K562 (cell line): ENCODE measurements at regions not wholly inside any gene's neighbourhood (a gene's known extent, or its start where the extent isn't known, plus 50 kb on each side); places are given as distances from the start of the nearest gene placed in this dataset.

ENCODE experiments used
- ATAC-seq: fragments of 200-7000 bp; cut with Tn5 transposase; 3 replicates; pipeline ENCODE4 v1.9.1; 2020; ENCODE audit warnings: moderate library complexity
- BruUV-seq: library from RNA; stranded (reverse); fragments of 400-500 nt; replicated peaks from 2 replicates; lab custom pipeline; 2021; lab: Mats Ljungman, UMichigan
- CTCF ChIA-PET: fragments of 300-600 bp; formaldehyde crosslinking; extraction: SDS; loops from one replicate; lab custom pipeline; 2021; ENCODE audit warnings: low intra/inter-chr PET ratio; lab: Yijun Ruan, JAX
- POLR2A ChIA-PET: fragments of 300-600, 350-650 bp; sonication (Branson Sonifier 250); formaldehyde crosslinking; extraction: SDS; loops from one replicate; lab custom pipeline; 2021; ENCODE audit warnings: antibody characterized with exemption, inconsistent platforms; lab: Yijun Ruan, JAX
- DNase-seq, 4 experiments: peaks; one replicate each; pipeline versions ENCODE4 v3.0.0 to v3.0.0-alpha.2; 2011 to 2018; ENCODE audit warnings: low spot score in 3 of 4, mixed read lengths in 3 of 4; ENCODE audit errors: extremely low read depth in 1 of 4
- FAIRE-seq: peaks from 2 replicates; lab custom pipeline; 2011; peaks lifted over from hg19 to GRCh38; lab: Jason Lieb, UNC
- H2AFZ ChIP-seq: 2 replicates; pipeline ENCODE4 v1.6.0; 2011; ENCODE audit warnings: low read depth, low read length, control low read depth, inconsistent platforms
- H3K27ac ChIP-seq: fragments of 200-600 bp; 3 replicates; pipeline ENCODE4 v1.8.0; 2011; ENCODE audit warnings: low read depth, mild to moderate bottlenecking, control low read depth, inconsistent platforms, low read length, moderate library complexity, mixed read lengths; ENCODE audit errors: extremely low read depth
- H3K27me3 ChIP-seq, 2 experiments: fragments of 300-600 bp in 1 of 2; 2 replicates in 1 of 2; 3 replicates in 1 of 2; pipeline versions ENCODE4 v1.6.0 to v1.8.0; 2011; ENCODE audit warnings: inconsistent platforms in 2 of 2, low read length in 2 of 2, mild to moderate bottlenecking in 1 of 2, mixed read lengths in 1 of 2, moderate library complexity in 1 of 2; ENCODE audit not compliant: control insufficient read depth in 2 of 2, insufficient read depth in 2 of 2
- H3K36me3 ChIP-seq: fragments of 300-600 bp; 3 replicates; pipeline ENCODE4 v1.8.0; 2011; ENCODE audit warnings: mild to moderate bottlenecking, low read length, inconsistent platforms; ENCODE audit not compliant: control insufficient read depth, insufficient read depth
- H3K4me1 ChIP-seq, 2 experiments: fragments of 200-600 bp in 1 of 2; replicated peaks in 1 of 2; 2 replicates in 1 of 2; 3 replicates in 1 of 2; pipeline versions ENCODE4 v1.5.1 to v1.8.0; 2011; ENCODE audit warnings: inconsistent platforms in 2 of 2, low read length in 2 of 2, mild to moderate bottlenecking in 1 of 2, mixed read lengths in 1 of 2, moderate library complexity in 1 of 2; ENCODE audit not compliant: control insufficient read depth in 2 of 2, insufficient read depth in 2 of 2
- H3K4me2 ChIP-seq: 2 replicates; pipeline ENCODE4 v1.6.1; 2011; ENCODE audit warnings: low read length, control low read depth, inconsistent platforms, mixed read lengths; ENCODE audit not compliant: insufficient read depth
- H3K4me3 ChIP-seq: fragments of 200-600 bp; sonication (generic), shearing (Covaris generic); 2 replicates; pipeline ENCODE4 v1.5.1; 2016; ENCODE audit warnings: control low read depth, inconsistent platforms
- H3K79me2 ChIP-seq: fragments of 200-600 bp; 3 replicates; pipeline ENCODE4 v1.8.0; 2011; ENCODE audit warnings: low read length, inconsistent platforms; ENCODE audit not compliant: control insufficient read depth, insufficient read depth
- H3K9ac ChIP-seq, 2 experiments: 2 replicates each; pipeline versions ENCODE4 v1.6.0 to v1.6.1; 2011; ENCODE audit warnings: low read depth in 2 of 2, low read length in 2 of 2, control low read depth in 1 of 2, inconsistent platforms in 1 of 2, mild to moderate bottlenecking in 1 of 2, mixed read lengths in 1 of 2; ENCODE audit not compliant: insufficient read depth in 1 of 2
- H3K9me1 ChIP-seq: one replicate; pipeline ENCODE4 v1.6.0; 2011; ENCODE audit warnings: inconsistent platforms, mild to moderate bottlenecking, low read length, moderate library complexity; ENCODE audit not compliant: control insufficient read depth, insufficient read depth
- H3K9me3 ChIP-seq: replicated peaks from 2 replicates; pipeline ENCODE4 v1.5.1; 2011; ENCODE audit warnings: low read depth, low read length, inconsistent platforms; ENCODE audit not compliant: control insufficient read depth, insufficient read depth
- H4K20me1 ChIP-seq: replicated peaks from 2 replicates; pipeline ENCODE4 v1.6.1; 2011; ENCODE audit warnings: low read length, inconsistent platforms, mixed read lengths; ENCODE audit not compliant: control insufficient read depth, insufficient read depth
- GABPB2 ChIP-seq: fragments of 250-450 bp; sonication (Bioruptor Pico); conservative IDR thresholded peaks from 2 replicates; pipeline ENCODE4 v1.5.1; 2021; ENCODE audit warnings: mild to moderate bottlenecking
- GATAD2A ChIP-seq: fragments of 450-650 bp; IDR thresholded peaks from 2 replicates; pipeline ENCODE4 v1.6.1; 2017
- MCM3 ChIP-seq: fragments of 450-650 bp; IDR thresholded peaks from 2 replicates; pipeline ENCODE4 v1.6.1; 2016
- OTX1 ChIP-seq: fragments of 450-650 bp; formaldehyde crosslinking; IDR thresholded peaks from 2 replicates; pipeline ENCODE4 v1.4.0; 2022; ENCODE audit warnings: mild to moderate bottlenecking
- PYGO2 ChIP-seq: fragments of 450-650 bp; IDR thresholded peaks from 2 replicates; pipeline ENCODE4 v1.6.1; 2016; ENCODE audit warnings: mild to moderate bottlenecking, missing genetic modification characterization, moderate library complexity, missing compliant biosample characterization
- RNF2 ChIP-seq: sonication (generic); IDR thresholded peaks from 2 replicates; pipeline ENCODE4 v1.6.1; 2016
- TCF7L2 ChIP-seq: fragments of 150-350 bp; IDR thresholded peaks from 2 replicates; pipeline ENCODE4 v1.6.1; 2016; ENCODE audit warnings: low read depth, mild to moderate bottlenecking, low read length, moderate library complexity
- THAP7 ChIP-seq: fragments of 250-450 bp; sonication (Bioruptor Pico); IDR thresholded peaks from 2 replicates; pipeline ENCODE4 v1.5.0; 2021
- YY1 ChIP-seq, 3 experiments: IDR thresholded peaks; 2 replicates each; pipeline ENCODE4 v1.6.1; 2011; ENCODE audit warnings: low read length in 2 of 3, mild to moderate bottlenecking in 2 of 3, moderate library complexity in 2 of 3, borderline replicate concordance in 1 of 3, control low read depth in 1 of 3, low read depth in 1 of 3; ENCODE audit not compliant: insufficient read depth in 3 of 3, insufficient replicate concordance in 2 of 3, control insufficient read depth in 1 of 3, insufficient read length in 1 of 3; ENCODE audit errors: extremely low read depth in 1 of 3
- ZC3H11A ChIP-seq: IDR thresholded peaks from 2 replicates; pipeline ENCODE4 v1.6.1; 2012; ENCODE audit warnings: low read depth, low read length, improper control_type of control experiment
- ZNF24 ChIP-seq: fragments of 450-650 bp; IDR thresholded peaks from 2 replicates; pipeline ENCODE4 v1.6.1; 2016
- ZNF347 ChIP-seq: fragments of 450-650 bp; formaldehyde crosslinking; IDR thresholded peaks from 2 replicates; pipeline ENCODE4 v1.4.0; 2020; ENCODE audit warnings: low read depth, mild to moderate bottlenecking, moderate library complexity
- ZNF395 ChIP-seq: fragments of 200-800 bp; sonication (Bioruptor generic); IDR thresholded peaks from 2 replicates; pipeline ENCODE4 v1.6.1; 2017; ENCODE audit warnings: missing genetic modification characterization, missing compliant biosample characterization
- ZNF408 ChIP-seq: fragments of 250-450 bp; sonication (Bioruptor Pico); IDR thresholded peaks from 2 replicates; pipeline ENCODE4 v1.4.0; 2020; ENCODE audit warnings: low read depth, mild to moderate bottlenecking, moderate library complexity
- WGBS: fragments of 100-300 bp; shearing (Covaris generic); methylation state at CpG from one replicate; pipeline ENCODE4 v1.1.6; 2016; ENCODE audit warnings: low coverage, mixed read lengths; ENCODE audit not compliant: insufficient coverage; ENCODE audit errors: missing lambda C conversion rate; 5-methylcytosine and 5-hydroxymethylcytosine counted together
- in situ Hi-C: fragments of 300-500 bp; cut with MboI; formaldehyde crosslinking; loops from 4 replicates; pipeline ENCODE4 v1.15.0; 2018; ENCODE audit warnings: inconsistent platforms, mixed read lengths
- intact Hi-C: fragments of 100-400 bp; cut with micrococcal nuclease; formaldehyde crosslinking; loops from 2 replicates; pipeline ENCODE4 v1.14.2; 2022
- TF ChIP-seq, protein P1 (sequence below): fragments of 250-450 bp; sonication (Bioruptor Pico); IDR thresholded peaks from 2 replicates; pipeline ENCODE4 v1.8.0; 2022; ENCODE audit warnings: moderate library complexity, mild to moderate bottlenecking, inconsistent platforms
- TF ChIP-seq, protein P2 (sequence below): fragments of 250-450 bp; sonication (Bioruptor Pico); IDR thresholded peaks from 2 replicates; pipeline ENCODE4 v1.8.0; 2022; ENCODE audit warnings: inconsistent platforms

GRCh38 chr10:27369880-27370279 is 129.3 kb upstream of the ACBD5 start (continued):
- TF ChIP-seq THAP7 (CRISPR knock-in tag) (no peak), YY1 (IDR thresholded peaks at IDR 0.05; ENCODE audit: borderline replicate concordance in 1 of 3, control insufficient read depth in 1 of 3, extremely low read depth in 1 of 3, insufficient read depth in 3 of 3, insufficient read length in 1 of 3, insufficient replicate concordance in 2 of 3, low read depth in 1 of 3, low read length in 2 of 3) (no peak), GATAD2A (no peak), ZNF24 (no peak), OTX1 (CRISPR knock-in tag) (no peak), GABPB2 (CRISPR knock-in tag) (no peak)
- TF ChIP-seq, protein P1, sequence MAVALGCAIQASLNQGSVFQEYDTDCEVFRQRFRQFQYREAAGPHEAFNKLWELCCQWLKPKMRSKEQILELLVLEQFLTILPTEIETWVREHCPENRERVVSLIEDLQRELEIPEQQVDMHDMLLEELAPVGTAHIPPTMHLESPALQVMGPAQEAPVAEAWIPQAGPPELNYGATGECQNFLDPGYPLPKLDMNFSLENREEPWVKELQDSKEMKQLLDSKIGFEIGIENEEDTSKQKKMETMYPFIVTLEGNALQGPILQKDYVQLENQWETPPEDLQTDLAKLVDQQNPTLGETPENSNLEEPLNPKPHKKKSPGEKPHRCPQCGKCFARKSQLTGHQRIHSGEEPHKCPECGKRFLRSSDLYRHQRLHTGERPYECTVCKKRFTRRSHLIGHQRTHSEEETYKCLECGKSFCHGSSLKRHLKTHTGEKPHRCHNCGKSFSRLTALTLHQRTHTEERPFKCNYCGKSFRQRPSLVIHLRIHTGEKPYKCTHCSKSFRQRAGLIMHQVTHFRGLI (CRISPR knock-in tag), result no peak

- BruUV-seq, result no TSS peak
- TF ChIP-seq PYGO2 (tag) (no peak), TCF7L2 (no peak), ZC3H11A (no peak), ZNF347 (no peak), MCM3 (no peak), RNF2 (no peak), ZNF408 (no peak), ZNF395 (CRISPR knock-in tag) (no peak)
- TF ChIP-seq, protein P2, sequence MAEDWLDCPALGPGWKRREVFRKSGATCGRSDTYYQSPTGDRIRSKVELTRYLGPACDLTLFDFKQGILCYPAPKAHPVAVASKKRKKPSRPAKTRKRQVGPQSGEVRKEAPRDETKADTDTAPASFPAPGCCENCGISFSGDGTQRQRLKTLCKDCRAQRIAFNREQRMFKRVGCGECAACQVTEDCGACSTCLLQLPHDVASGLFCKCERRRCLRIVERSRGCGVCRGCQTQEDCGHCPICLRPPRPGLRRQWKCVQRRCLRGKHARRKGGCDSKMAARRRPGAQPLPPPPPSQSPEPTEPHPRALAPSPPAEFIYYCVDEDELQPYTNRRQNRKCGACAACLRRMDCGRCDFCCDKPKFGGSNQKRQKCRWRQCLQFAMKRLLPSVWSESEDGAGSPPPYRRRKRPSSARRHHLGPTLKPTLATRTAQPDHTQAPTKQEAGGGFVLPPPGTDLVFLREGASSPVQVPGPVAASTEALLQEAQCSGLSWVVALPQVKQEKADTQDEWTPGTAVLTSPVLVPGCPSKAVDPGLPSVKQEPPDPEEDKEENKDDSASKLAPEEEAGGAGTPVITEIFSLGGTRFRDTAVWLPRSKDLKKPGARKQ (CRISPR knock-in tag), result no peak
These were observed 128.1 kb upstream of the ACBD5 start for GRCh38 chr10:27368706-27369105.

More at GRCh38 chr10:27368706-27369105, 128.1 kb upstream of the ACBD5 start:
- no peak overlapping the region for H3K27ac ChIP-seq
- H3K4me2 ChIP-seq, result no peak overlapping the region
- FAIRE-seq (no peak), DNase-seq (no peak), ATAC-seq (no peak)
- no peaks in the 10 kb centered on the region for H3K79me2 ChIP-seq
- H2AFZ ChIP-seq, result no peak overlapping the region
- no peaks in the 10 kb centered on the region for H4K20me1 ChIP-seq
- ChIA-PET POLR2A (no interaction called here), CTCF (no interaction called here)
- H3K9ac ChIP-seq, result no peak overlapping the region
- no peak overlapping the region for H3K4me3 ChIP-seq
- no peaks in the 10 kb centered on the region for H3K9me1 ChIP-seq
- H3K4me1 ChIP-seq, result no peaks in the 10 kb centered on the region
- no peaks in the 10 kb centered on the region for H3K36me3 ChIP-seq
- WGBS, result 3% methylated on average over 10 of the region's 10 CpGs
- no peaks in the 10 kb centered on the region for H3K9me3 ChIP-seq
- 0 out of 5 replicates have a peak, but pooled peaks cover 0 to 2% of the 10 kb centered on the region in 2 experiments for H3K27me3 ChIP-seq
- intact Hi-C loops, result loop anchor here (10.0 kb wide), 1 partner anchor 1016 kb away; no protein-coding TSS in a partner anchor
- in situ Hi-C loops, result no loop called here
